ENCODE measurements at regions not wholly inside any gene's neighbourhood (a gene's known extent, or its start where the extent isn't known, plus 50 kb on each side); places are given as distances from the start of the nearest gene placed in this dataset.

- Histone ChIP-seq H3K4me2 (ENCODE audit: control insufficient read depth, extremely low read depth, insufficient read depth, low read depth, low read length) (no peak overlapping the region), H3K27me3 (ENCODE audit: control insufficient read depth, extremely low read depth, insufficient read depth, low read length) (peaks cover 27% of the 10 kb centered on the region)
- DNase-seq (ENCODE audit: low read depth, low spot score): no peak
Observed at GRCh38 chr7:131723926-131724325, 167.5 kb upstream of the PODXL start.

GRCh38 chr7:131722371-131722770 is 165.9 kb upstream of the PODXL start:
- dilution Hi-C loops (cut with MboI; ENCODE audit: extremely low pct_ligation_motif_present, low sequenced_read_pairs): no loop called here
- FAIRE-seq (no peak), DNase-seq (ENCODE audit: low read depth, low spot score) (no peak)
- Histone ChIP-seq H3K27me3 (ENCODE audit: control insufficient read depth, extremely low read depth, insufficient read depth, low read length) (peaks cover 21% of the 10 kb centered on the region), H3K4me1 (ENCODE audit: control insufficient read depth, extremely low read depth, insufficient read depth, low read length) (no peaks in the 10 kb centered on the region), H3K36me3 (ENCODE audit: control insufficient read depth in 2 of 2, extremely low read depth in 1 of 2, insufficient read depth in 2 of 2, low read length in 2 of 2) (no peaks in the 10 kb centered on the region), H3K9me3 (ENCODE audit: control insufficient read depth, low read depth, low read length) (no peaks in the 10 kb centered on the region), H3K79me2 (ENCODE audit: control insufficient read depth, insufficient read depth, low read length) (no peaks in the 10 kb centered on the region), H3K4me2 (ENCODE audit: control insufficient read depth, extremely low read depth, insufficient read depth, low read depth, low read length) (no peak overlapping the region), H3K9ac (ENCODE audit: control insufficient read depth, extremely low read depth, insufficient read depth, low read length) (no peak overlapping the region), H3K4me3 (ENCODE audit: control insufficient read depth in 2 of 3, extremely low read depth in 1 of 3, insufficient read depth in 2 of 3, low read depth in 1 of 3, low read length in 3 of 3) (no peak overlapping the region), H4K20me1 (ENCODE audit: control insufficient read depth, extremely low read depth, insufficient read depth, low read length) (no peaks in the 10 kb centered on the region), H2AFZ (ENCODE audit: control insufficient read depth, low read length) (no peak overlapping the region), H3K27ac (ENCODE audit: control insufficient read depth, insufficient read depth, low read length) (no peak overlapping the region), H3K9me1 (ENCODE audit: control insufficient read depth, extremely low read depth, insufficient read depth, low read length) (no peaks in the 10 kb centered on the region)
- no peak for TF ChIP-seq CTCF (optimal IDR thresholded peaks at IDR 0.05 in 1 of 3, IDR thresholded peaks at IDR 0.05 in 1 of 3, conservative IDR thresholded peaks at IDR 0.05 in 1 of 3; ENCODE audit: extremely low read depth in 1 of 3, insufficient read depth in 2 of 3, low read length in 3 of 3)
- no peak for TF ChIP-seq EZH2 (IDR thresholded peaks at IDR 0.05; ENCODE audit: low read length)

More at GRCh38 chr7:131723926-131724325, 167.5 kb upstream of the PODXL start:
- H3K36me3 ChIP-seq (ENCODE audit: control insufficient read depth in 2 of 2, extremely low read depth in 1 of 2, insufficient read depth in 2 of 2, low read length in 2 of 2): no peaks in the 10 kb centered on the region
- H3K9ac ChIP-seq (ENCODE audit: control insufficient read depth, extremely low read depth, insufficient read depth, low read length): no peak overlapping the region
- no peak for TF ChIP-seq EZH2 (IDR thresholded peaks at IDR 0.05; ENCODE audit: low read length)
- no peak for TF ChIP-seq CTCF (optimal IDR thresholded peaks at IDR 0.05 in 1 of 3, IDR thresholded peaks at IDR 0.05 in 1 of 3, conservative IDR thresholded peaks at IDR 0.05 in 1 of 3; ENCODE audit: extremely low read depth in 1 of 3, insufficient read depth in 2 of 3, low read length in 3 of 3)
- H3K27ac ChIP-seq (ENCODE audit: control insufficient read depth, insufficient read depth, low read length): no peak overlapping the region
- H3K9me3 ChIP-seq (ENCODE audit: control insufficient read depth, low read depth, low read length): no peaks in the 10 kb centered on the region
- dilution Hi-C loops (cut with MboI; ENCODE audit: extremely low pct_ligation_motif_present, low sequenced_read_pairs): no loop called here
- no peak overlapping the region for H2AFZ ChIP-seq (ENCODE audit: control insufficient read depth, low read length)
- no peak overlapping the region for H3K4me3 ChIP-seq (ENCODE audit: control insufficient read depth in 2 of 3, extremely low read depth in 1 of 3, insufficient read depth in 2 of 3, low read depth in 1 of 3, low read length in 3 of 3)
- no peaks in the 10 kb centered on the region for H3K79me2 ChIP-seq (ENCODE audit: control insufficient read depth, insufficient read depth, low read length)
- H4K20me1 ChIP-seq (ENCODE audit: control insufficient read depth, extremely low read depth, insufficient read depth, low read length): no peaks in the 10 kb centered on the region
- FAIRE-seq: no peak
- H3K4me1 ChIP-seq (ENCODE audit: control insufficient read depth, extremely low read depth, insufficient read depth, low read length): no peaks in the 10 kb centered on the region
- H3K9me1 ChIP-seq (ENCODE audit: control insufficient read depth, extremely low read depth, insufficient read depth, low read length): no peaks in the 10 kb centered on the region
